Activated CD8-positive, alpha-beta memory T cell treated with anti-CD3 and anti-CD28 coated beads, Interleukin-2, amount 50 U/mL, for 48 hours (primary cell): ENCODE measurements at regions not wholly inside any gene's neighbourhood (a gene's known extent, or its start where the extent isn't known, plus 50 kb on each side); places are given as distances from the start of the nearest gene placed in this dataset.

ENCODE experiments used
- DNase-seq: peaks from one replicate; pipeline ENCODE4 v3.0.0-alpha.2; 2020

- DNase-seq = no peak
Measured at GRCh38 chr6:102333736-102334135, 940.2 kb downstream of the GRIK2 start.

GRCh38 chr6:102327697-102328225 is 934.3 kb downstream of the GRIK2 start:
- no peak for DNase-seq

DNA sequence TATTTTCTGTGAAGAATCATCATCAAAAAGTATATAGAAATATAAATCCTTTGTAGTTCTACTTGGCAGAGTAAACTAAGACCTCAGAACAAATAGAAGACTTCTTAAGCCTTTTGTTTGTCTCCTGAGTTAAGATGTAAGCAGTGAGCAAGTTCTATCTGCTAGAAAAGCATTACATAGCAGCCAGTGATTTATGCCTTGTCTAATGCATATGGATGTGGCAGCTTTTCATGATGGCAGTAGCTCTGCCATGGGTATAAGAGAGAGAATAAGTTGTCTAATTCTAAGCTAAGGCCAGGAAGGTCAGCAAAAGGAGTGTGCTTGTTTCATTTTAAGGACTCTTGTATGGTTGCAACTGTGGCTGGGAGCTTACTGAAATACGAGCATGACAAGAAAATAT is 920.2 kb downstream of the GRIK2 start:
- DNase-seq = no peak

- DNase-seq = no peak
Measured at GRCh38 chr6:102309700-102310099, 916.2 kb downstream of the GRIK2 start.

GRCh38 chr6:102300350-102300749 is 906.8 kb downstream of the GRIK2 start:
- DNase-seq = no peak

- DNase-seq = no peak
Measured at GRCh38 chr6:102298051-102298450, 904.5 kb downstream of the GRIK2 start.
